Gastrocnemius medialis (tissue), 4 donors: ENCODE measurements at regions not wholly inside any gene's neighbourhood (a gene's known extent, or its start where the extent isn't known, plus 50 kb on each side); places are given as distances from the start of the nearest gene placed in this dataset.

Source experiments
- CTCF ChIP-seq, 5 experiments: fragments of 450-650 bp in 3 of 5; fragments of 200-600 bp in 2 of 5; sonication (generic) in 2 of 5; IDR thresholded peaks in 4 of 5; conservative IDR thresholded peaks in 1 of 5; 1 replicate in 4 of 5; 2 replicates in 1 of 5; pipeline ENCODE4 v1.5.1; 2016 to 2019; ENCODE audit warnings: antibody characterized with exemption in 5 of 5, mild to moderate bottlenecking in 3 of 5, moderate library complexity in 3 of 5
- POLR2A ChIP-seq, 2 donors: fragments of 450-650 bp; IDR thresholded peaks; one replicate each; pipeline ENCODE4 v1.6.1; 2017; ENCODE audit warnings: antibody characterized with exemption in 2 of 2, mild to moderate bottlenecking in 2 of 2, moderate library complexity in 2 of 2

- TF ChIP-seq CTCF (IDR thresholded peaks at IDR 0.05 in 4 of 5, conservative IDR thresholded peaks at IDR 0.05 in 1 of 5) (peak; percentile 11 to 50 (median 25)), POLR2A (IDR thresholded peaks at IDR 0.05) (no peak)
Measured at GRCh38 chr12:85575120-85576096, 260.8 kb downstream of the RASSF9 start.
